Lung microvascular endothelial cell (primary cell): ENCODE measurements at regions not wholly inside any gene's neighbourhood (a gene's known extent, or its start where the extent isn't known, plus 50 kb on each side); places are given as distances from the start of the nearest gene placed in this dataset.
"Not testable (repeated sequence)": the region's sequence is repeated elsewhere in the genome, so short reads cannot be mapped to it uniquely, and the experiment has no call there.

ENCODE experiments used
- DNase-seq, 2 donors: peaks; one replicate each; pipeline versions ENCODE4 v3.0.0 to v3.0.0-alpha.2; 2010; ENCODE audit warnings: low read depth in 2 of 2

GRCh38 chr11:22049276-22049675 lies 143.6 kb upstream of the ANO5 start:
- no peak for DNase-seq

- no peak for DNase-seq
Measured at GRCh38 chr11:22065472-22065871, 127.4 kb upstream of the ANO5 start.

- no peak for DNase-seq
Measured at GRCh38 chr11:22069844-22070243, 123.0 kb upstream of the ANO5 start.

- DNase-seq, result no peak
Measured at GRCh38 chr11:22076271-22076930, 116.5 kb upstream of the ANO5 start.

GRCh38 chr11:22078063-22078462 lies 114.8 kb upstream of the ANO5 start:
- no peak for DNase-seq

GRCh38 chr11:22079133-22079872 lies 113.6 kb upstream of the ANO5 start:
- no peak for DNase-seq

GRCh38 chr11:22082178-22082577 lies 110.7 kb upstream of the ANO5 start:
- no peak for DNase-seq

GRCh38 chr11:22082788-22083187 lies 110.1 kb upstream of the ANO5 start:
- DNase-seq, result no peak

GRCh38 chr11:22084056-22084455 lies 108.8 kb upstream of the ANO5 start:
- DNase-seq, result no peak

GRCh38 chr11:22084564-22084963 lies 108.3 kb upstream of the ANO5 start:
- no peak for DNase-seq

GRCh38 chr11:22089609-22090008 lies 103.3 kb upstream of the ANO5 start:
- DNase-seq, result no peak

GRCh38 chr11:22106566-22106965 lies 86.3 kb upstream of the ANO5 start:
- no peak for DNase-seq

GRCh38 chr11:22115470-22116029 lies 77.3 kb upstream of the ANO5 start:
- no peak for DNase-seq

- not testable (repeated sequence) for DNase-seq
Measured at GRCh38 chr11:22127981-22128380, 64.9 kb upstream of the ANO5 start.

GRCh38 chr11:22130462-22131053 lies 62.3 kb upstream of the ANO5 start:
- DNase-seq, result peak in 1 of 2 donors; percentile 1

- DNase-seq, result no peak
Measured at GRCh38 chr11:22133776-22134175, 59.1 kb upstream of the ANO5 start.

GRCh38 chr11:22138264-22138663 lies 54.6 kb upstream of the ANO5 start:
- DNase-seq, result no peak
